CD8-positive, alpha-beta memory T cell (primary cell): ENCODE measurements at regions not wholly inside any gene's neighbourhood (a gene's known extent, or its start where the extent isn't known, plus 50 kb on each side); places are given as distances from the start of the nearest gene placed in this dataset.

Experiments used
- CTCF ChIA-PET: fragments of 350-600 bp; sonication (Branson Sonifier 250); formaldehyde crosslinking; loops from one replicate; lab custom pipeline; 2021; ENCODE audit warnings: antibody characterized with exemption; lab: Charles Lee
- POLR2A ChIA-PET: fragments of 350-600 bp; sonication (Branson Sonifier 250); formaldehyde crosslinking; loops from one replicate; lab custom pipeline; 2021; ENCODE audit warnings: antibody characterized with exemption; lab: Charles Lee
- DNase-seq, 5 donors: peaks; one replicate each; pipeline versions ENCODE4 v3.0.0 to v3.0.0-alpha.2; 2020 to 2022; ENCODE audit warnings: mixed read lengths in 1 of 5
- H3K27ac ChIP-seq: one replicate; pipeline ENCODE4 v1.7.0; 2013; ENCODE audit warnings: low read depth, mild to moderate bottlenecking, low read length, moderate library complexity
- H3K27me3 ChIP-seq: 2 replicates; pipeline ENCODE4 v1.7.0; 2013; ENCODE audit warnings: low read length, mild to moderate bottlenecking; ENCODE audit not compliant: insufficient read depth, poor library complexity, severe bottlenecking
- H3K36me3 ChIP-seq: 2 replicates; pipeline ENCODE4 v1.7.0; 2013; ENCODE audit warnings: mild to moderate bottlenecking, low read length, moderate library complexity; ENCODE audit not compliant: insufficient read depth
- H3K4me1 ChIP-seq: 2 replicates; pipeline ENCODE4 v1.7.0; 2013; ENCODE audit warnings: mild to moderate bottlenecking, low read length, moderate library complexity; ENCODE audit not compliant: insufficient read depth
- H3K4me3 ChIP-seq: 2 replicates; pipeline ENCODE4 v1.7.0; 2013; ENCODE audit warnings: mild to moderate bottlenecking, low read length
- H3K9me3 ChIP-seq: 2 replicates; pipeline ENCODE4 v1.7.0; 2013; ENCODE audit warnings: mild to moderate bottlenecking, low read length
- H3K27ac Mint-ChIP-seq, 8 donors: one replicate each; pipeline ENCODE4 v1.8.0; 2020 to 2021; ENCODE audit warnings: mixed read lengths in 8 of 8, mild to moderate bottlenecking in 6 of 8, inconsistent platforms in 3 of 8, moderate library complexity in 3 of 8
- H3K27me3 Mint-ChIP-seq, 2 donors: one replicate each; pipeline ENCODE4 v1.8.0; 2020 to 2021; ENCODE audit warnings: mixed read lengths in 2 of 2, mild to moderate bottlenecking in 1 of 2, moderate library complexity in 1 of 2
- H3K36me3 Mint-ChIP-seq, 3 donors: one replicate each; pipeline ENCODE4 v1.8.0; 2020 to 2021; ENCODE audit warnings: mixed read lengths in 3 of 3, inconsistent platforms in 1 of 3, mild to moderate bottlenecking in 1 of 3
- H3K4me1 Mint-ChIP-seq, 3 donors: one replicate each; pipeline ENCODE4 v1.8.0; 2020 to 2021; ENCODE audit warnings: mixed read lengths in 3 of 3, inconsistent platforms in 1 of 3, mild to moderate bottlenecking in 1 of 3
- H3K4me3 Mint-ChIP-seq, 7 donors: one replicate each; pipeline ENCODE4 v1.8.0; 2020 to 2021; ENCODE audit warnings: mixed read lengths in 7 of 7, mild to moderate bottlenecking in 6 of 7, moderate library complexity in 4 of 7, inconsistent platforms in 2 of 7
- H3K9me3 Mint-ChIP-seq, 5 donors: one replicate each; pipeline ENCODE4 v1.8.0; 2020 to 2022; ENCODE audit warnings: mixed read lengths in 5 of 5, mild to moderate bottlenecking in 3 of 5, moderate library complexity in 2 of 5, inconsistent platforms in 1 of 5

GRCh38 chr4:38509551-38509950 lies 154.4 kb upstream of the KLF3 start:
- H3K27me3 Mint-ChIP-seq = peaks cover 0 to 6% of the 10 kb centered on the region in 2 donors

DNA sequence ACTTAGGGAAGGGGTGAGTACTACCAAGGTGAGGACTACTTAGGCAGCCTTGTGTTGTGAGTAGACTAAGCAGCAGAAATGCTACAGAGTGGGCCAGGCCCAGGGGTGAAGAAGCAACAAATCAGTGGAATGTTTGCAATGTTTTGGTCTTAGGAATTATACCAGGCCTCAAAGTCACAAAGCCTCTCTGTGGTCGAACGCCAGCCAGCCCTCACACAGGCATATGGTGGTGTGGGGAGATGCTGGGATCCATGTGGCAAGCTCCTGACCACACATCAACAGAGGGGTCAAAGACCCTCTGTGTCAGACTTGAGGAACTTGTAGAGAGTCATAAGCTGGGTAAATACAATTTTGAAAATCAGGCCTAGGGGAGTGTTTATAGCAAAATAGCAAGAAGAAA lies 153.8 kb upstream of the KLF3 start:
- Histone ChIP-seq H3K27me3 (no peaks in the 10 kb centered on the region), H3K36me3 (no peaks in the 10 kb centered on the region), H3K4me3 (peak overlapping the region; percentile 68), H3K4me1 (peaks cover 81% of the 10 kb centered on the region), H3K27ac (peak overlapping the region; percentile 35), H3K9me3 (no peaks in the 10 kb centered on the region)
- ChIA-PET POLR2A (interaction anchor here (0.7 to 2.0 kb wide), 4 partner anchors 19 to 159 kb away, joined by 3 to 16 read pairs (median 7); no protein-coding TSS in a partner anchor), CTCF (interaction anchor here (0.8 to 2.7 kb wide), 8 partner anchors 13 to 331 kb away, joined by 3 to 16 read pairs (median 4); no protein-coding TSS in a partner anchor)
- Mint-ChIP-seq H3K27me3 (peaks cover 0 to 6% of the 10 kb centered on the region in 2 donors), H3K27ac (peak overlapping the region; percentile 59 to 95 (median 88)), H3K4me1 (peaks cover 87 to 98% (median 93%) of the 10 kb centered on the region in 3 donors), H3K4me3 (peak overlapping the region; percentile 70 to 93 (median 80)), H3K9me3 (no peaks in the 10 kb centered on the region), H3K36me3 (peaks cover 15 to 40% (median 31%) of the 10 kb centered on the region in 3 donors)
- peak in 1 of 5 donors; percentile 8 for DNase-seq

More at GRCh38 chr4:38509551-38509950, 154.4 kb upstream of the KLF3 start:
- CTCF ChIA-PET = interaction anchor here (0.8 to 2.7 kb wide), 7 partner anchors 13 to 330 kb away, joined by 3 to 16 read pairs (median 4); no protein-coding TSS in a partner anchor
- Mint-ChIP-seq H3K4me3 (peak overlapping the region; percentile 70 to 93 (median 80)), H3K36me3 (peaks cover 14 to 36% (median 27%) of the 10 kb centered on the region in 3 donors), H3K27ac (peak overlapping the region; percentile 59 to 95 (median 88)), H3K9me3 (no peaks in the 10 kb centered on the region), H3K4me1 (peaks cover 83 to 95% (median 90%) of the 10 kb centered on the region in 3 donors)
- Histone ChIP-seq H3K4me3 (peak overlapping the region; percentile 68), H3K27ac (peak overlapping the region; percentile 35), H3K27me3 (no peaks in the 10 kb centered on the region), H3K4me1 (peaks cover 75% of the 10 kb centered on the region), H3K9me3 (no peaks in the 10 kb centered on the region), H3K36me3 (no peaks in the 10 kb centered on the region)
- DNase-seq = peak in 4 of 5 donors; percentile 22 to 80 (median 72)
- POLR2A ChIA-PET = interaction anchor here (0.7 to 2.0 kb wide), 5 partner anchors 14 to 158 kb away, joined by 3 to 16 read pairs (median 6); no protein-coding TSS in a partner anchor

- peaks cover 87% of the 10 kb centered on the region for H3K4me1 ChIP-seq
- H3K9me3 ChIP-seq = no peaks in the 10 kb centered on the region
- peak overlapping the region; percentile 52 to 95 (median 80) for H3K27ac Mint-ChIP-seq
- H3K36me3 ChIP-seq = no peaks in the 10 kb centered on the region
- peaks cover 0 to 4% of the 10 kb centered on the region in 2 donors for H3K27me3 Mint-ChIP-seq
- no peak for DNase-seq
- H3K4me1 Mint-ChIP-seq = peaks cover 85 to 97% (median 95%) of the 10 kb centered on the region in 3 donors
- H3K36me3 Mint-ChIP-seq = peaks cover 21 to 51% (median 35%) of the 10 kb centered on the region in 3 donors
- H3K27me3 ChIP-seq = no peaks in the 10 kb centered on the region
- ChIA-PET POLR2A (interaction anchor here (0.7 to 0.9 kb wide), 2 partner anchors 18 to 335 kb away, joined by 3 to 6 read pairs; no protein-coding TSS in a partner anchor), CTCF (interaction anchor here (2.7 kb wide), 1 partner anchor 191 kb away, joined by 16 read pairs; no protein-coding TSS in a partner anchor)
- peak overlapping the region; percentile 70 to 93 (median 80) for H3K4me3 Mint-ChIP-seq
- H3K27ac ChIP-seq = no peak overlapping the region
- H3K9me3 Mint-ChIP-seq = no peaks in the 10 kb centered on the region
- peak overlapping the region; percentile 68 for H3K4me3 ChIP-seq
These were observed 152.3 kb upstream of the KLF3 start for GRCh38 chr4:38511702-38512101.

- H3K36me3 Mint-ChIP-seq = peaks cover 22 to 59% (median 35%) of the 10 kb centered on the region in 3 donors
- H3K27ac Mint-ChIP-seq = peak overlapping the region in 7 of 8 donors; percentile 7 to 78 (median 39)
- peak overlapping the region; percentile 60 to 92 (median 71) for H3K4me3 Mint-ChIP-seq
- H3K27me3 Mint-ChIP-seq = peaks cover 0 to 4% of the 10 kb centered on the region in 2 donors
- H3K4me3 ChIP-seq = peak overlapping the region; percentile 48
- CTCF ChIA-PET = interaction anchor here (2.7 kb wide), 1 partner anchor 162 kb away, joined by 8 read pairs; no protein-coding TSS in a partner anchor
- POLR2A ChIA-PET = no interaction called here
- H3K9me3 Mint-ChIP-seq = no peaks in the 10 kb centered on the region
- DNase-seq = no peak
- no peaks in the 10 kb centered on the region for H3K9me3 ChIP-seq
- peaks cover 80% of the 10 kb centered on the region for H3K4me1 ChIP-seq
- H3K4me1 Mint-ChIP-seq = peaks cover 79 to 95% (median 90%) of the 10 kb centered on the region in 3 donors
- no peak overlapping the region for H3K27ac ChIP-seq
- H3K27me3 ChIP-seq = no peaks in the 10 kb centered on the region
- no peaks in the 10 kb centered on the region for H3K36me3 ChIP-seq
These were observed 151.2 kb upstream of the KLF3 start for GRCh38 chr4:38512840-38513239.

DNA sequence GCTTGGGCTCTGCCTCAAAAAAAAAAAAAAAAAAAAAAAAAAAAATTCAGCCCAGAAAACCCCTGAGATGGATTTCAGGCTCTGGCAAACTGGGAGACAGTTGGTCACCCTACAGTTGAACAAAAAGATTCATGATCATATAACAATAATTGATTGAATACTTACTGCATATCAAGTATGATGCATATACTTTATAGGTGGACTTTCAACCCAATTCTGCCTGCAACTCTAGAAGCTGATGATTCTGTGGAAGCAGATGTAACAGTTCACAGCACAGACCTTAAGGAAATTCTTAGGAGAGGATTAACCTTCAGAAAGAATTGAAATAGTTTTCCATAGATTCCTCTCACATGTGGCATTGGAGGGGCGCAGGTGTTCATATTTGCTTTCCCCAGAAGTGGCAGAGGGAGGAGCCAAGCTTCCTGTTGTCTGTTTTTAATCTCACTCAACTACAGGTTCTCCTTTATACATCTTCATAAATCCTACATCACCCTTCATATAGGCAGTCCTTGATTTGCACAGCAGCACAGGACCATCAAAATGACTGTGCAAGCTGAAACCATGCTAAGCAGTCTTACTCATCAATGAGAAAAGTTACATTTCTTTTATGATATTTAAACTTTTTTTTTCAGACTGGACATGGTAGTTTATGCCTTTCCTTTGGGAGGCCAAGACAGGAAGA lies 149.4 kb upstream of the KLF3 start:
- H3K9me3 ChIP-seq = no peaks in the 10 kb centered on the region
- Mint-ChIP-seq H3K4me3 (peak overlapping the region; percentile 38 to 77 (median 65)), H3K36me3 (peaks cover 27 to 73% (median 38%) of the 10 kb centered on the region in 3 donors), H3K9me3 (no peaks in the 10 kb centered on the region), H3K27ac (peak overlapping the region in 5 of 8 donors; percentile 5 to 70 (median 56)), H3K27me3 (peaks cover 0 to 4% of the 10 kb centered on the region in 2 donors), H3K4me1 (peaks cover 67 to 92% (median 73%) of the 10 kb centered on the region in 3 donors)
- no peak overlapping the region for H3K4me3 ChIP-seq
- DNase-seq = peak in 1 of 5 donors; percentile 17
- no peaks in the 10 kb centered on the region for H3K36me3 ChIP-seq
- ChIA-PET POLR2A (interaction anchor here (0.6 to 1.1 kb wide), 5 partner anchors 9 to 160 kb away, joined by 3 to 9 read pairs (median 3); no protein-coding TSS in a partner anchor), CTCF (interaction anchor here (2.7 kb wide), 1 partner anchor 160 kb away, joined by 8 read pairs; no protein-coding TSS in a partner anchor)
- H3K27ac ChIP-seq = no peak overlapping the region
- no peaks in the 10 kb centered on the region for H3K27me3 ChIP-seq
- H3K4me1 ChIP-seq = peaks cover 64% of the 10 kb centered on the region

DNA sequence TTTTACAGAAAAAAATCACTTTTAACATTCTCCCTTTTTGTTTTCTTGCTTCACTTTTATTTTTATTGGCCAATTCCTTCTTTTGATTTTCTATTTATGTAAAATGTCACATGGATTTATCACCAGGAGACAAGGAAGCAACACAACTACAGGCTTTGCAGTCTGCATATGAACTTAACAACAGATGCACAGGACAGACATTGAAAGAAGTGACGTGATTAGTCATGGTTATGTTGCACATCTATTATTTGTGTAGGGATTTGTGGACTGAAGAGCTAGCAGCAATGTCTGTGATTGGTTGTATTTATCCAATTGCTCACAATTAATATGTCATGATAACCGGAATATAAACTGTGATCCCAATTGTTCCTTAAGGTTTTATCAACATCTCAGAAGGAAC lies 147.8 kb upstream of the KLF3 start:
- CTCF ChIA-PET = no interaction called here
- peak overlapping the region; percentile 1 to 68 (median 48) for H3K4me3 Mint-ChIP-seq
- H3K27ac ChIP-seq = no peak overlapping the region
- H3K27me3 ChIP-seq = no peaks in the 10 kb centered on the region
- POLR2A ChIA-PET = no interaction called here
- H3K36me3 ChIP-seq = no peaks in the 10 kb centered on the region
- H3K27me3 Mint-ChIP-seq = no peaks in the 10 kb centered on the region
- H3K4me1 ChIP-seq = peaks cover 53% of the 10 kb centered on the region
- no peak overlapping the region for H3K4me3 ChIP-seq
- H3K4me1 Mint-ChIP-seq = peaks cover 57 to 84% (median 61%) of the 10 kb centered on the region in 3 donors
- DNase-seq = no peak
- H3K9me3 Mint-ChIP-seq = no peaks in the 10 kb centered on the region
- H3K36me3 Mint-ChIP-seq = peaks cover 35 to 67% (median 37%) of the 10 kb centered on the region in 3 donors
- H3K27ac Mint-ChIP-seq = peak overlapping the region in 2 of 8 donors; percentile 14 to 59
- no peaks in the 10 kb centered on the region for H3K9me3 ChIP-seq

GRCh38 chr4:38519666-38520065 lies 144.3 kb upstream of the KLF3 start:
- DNase-seq = no peak
- ChIA-PET CTCF (interaction anchor here (2.0 kb wide), 1 partner anchor 340 kb away, joined by 5 read pairs; no protein-coding TSS in a partner anchor), POLR2A (no interaction called here)
- Histone ChIP-seq H3K27me3 (no peaks in the 10 kb centered on the region), H3K4me3 (no peak overlapping the region), H3K9me3 (no peaks in the 10 kb centered on the region), H3K36me3 (no peaks in the 10 kb centered on the region), H3K27ac (no peak overlapping the region), H3K4me1 (peaks cover 21% of the 10 kb centered on the region)
- H3K4me3 Mint-ChIP-seq = no peak overlapping the region
- H3K4me1 Mint-ChIP-seq = peaks cover 46 to 73% (median 56%) of the 10 kb centered on the region in 3 donors
- no peaks in the 10 kb centered on the region for H3K27me3 Mint-ChIP-seq
- H3K9me3 Mint-ChIP-seq = no peaks in the 10 kb centered on the region
- H3K27ac Mint-ChIP-seq = peak overlapping the region in 6 of 8 donors; percentile 0 to 86 (median 8)
- peaks cover 16 to 46% (median 22%) of the 10 kb centered on the region in 3 donors for H3K36me3 Mint-ChIP-seq
